Endodermal cell (in vitro differentiated cells): ENCODE measurements at regions not wholly inside any gene's neighbourhood (a gene's known extent, or its start where the extent isn't known, plus 50 kb on each side); places are given as distances from the start of the nearest gene placed in this dataset.

ENCODE experiments used
- DNase-seq: peaks from one replicate; pipeline ENCODE4 v3.0.0-alpha.2; 2017
- H3K27ac ChIP-seq: 2 replicates; pipeline ENCODE4 v1.5.1; 2013; ENCODE audit warnings: mild to moderate bottlenecking, low read depth, low read length, moderate library complexity
- H3K27me3 ChIP-seq: 2 replicates; pipeline ENCODE4 v1.6.1; 2013; ENCODE audit warnings: mild to moderate bottlenecking, low read length, moderate library complexity; ENCODE audit not compliant: insufficient read depth, control insufficient read depth, poor library complexity, severe bottlenecking
- H3K36me3 ChIP-seq: 2 replicates; pipeline ENCODE4 v1.7.0; 2013; ENCODE audit warnings: mild to moderate bottlenecking, low read length, moderate library complexity; ENCODE audit not compliant: control insufficient read depth, insufficient read depth
- H3K4me1 ChIP-seq: one replicate; pipeline ENCODE4 v1.7.0; 2013; ENCODE audit warnings: low read length; ENCODE audit not compliant: control insufficient read depth, insufficient read depth
- H3K4me3 ChIP-seq: 2 replicates; pipeline ENCODE4 v1.5.1; 2013; ENCODE audit warnings: mild to moderate bottlenecking, low read length, moderate library complexity
- H3K9ac ChIP-seq: 2 replicates; pipeline ENCODE4 v1.6.1; 2013; ENCODE audit warnings: mild to moderate bottlenecking, low read length, moderate library complexity; ENCODE audit not compliant: poor library complexity, severe bottlenecking; ENCODE audit errors: extremely low read depth
- H3K9me3 ChIP-seq: 2 replicates; pipeline ENCODE4 v1.6.1; 2013; ENCODE audit warnings: mild to moderate bottlenecking, low read length, moderate library complexity; ENCODE audit not compliant: control insufficient read depth
- H3K27ac Mint-ChIP-seq: 2 replicates; pipeline ENCODE4 v1.8.0; 2020; ENCODE audit warnings: mixed read lengths
- H3K27me3 Mint-ChIP-seq: 2 replicates; pipeline ENCODE4 v1.8.0; 2021; ENCODE audit warnings: mild to moderate bottlenecking, mixed read lengths; ENCODE audit not compliant: insufficient read depth
- H3K36me3 Mint-ChIP-seq: 2 replicates; pipeline ENCODE4 v1.8.0; 2020; ENCODE audit warnings: low read depth, mixed read lengths
- H3K4me1 Mint-ChIP-seq: 2 replicates; pipeline ENCODE4 v1.8.0; 2020; ENCODE audit warnings: mixed read lengths
- H3K4me3 Mint-ChIP-seq: 2 replicates; pipeline ENCODE4 v1.8.0; 2020; ENCODE audit warnings: mild to moderate bottlenecking, moderate library complexity, mixed read lengths
- H3K9me3 Mint-ChIP-seq: 2 replicates; pipeline ENCODE4 v1.8.0; 2020; ENCODE audit warnings: mild to moderate bottlenecking, mixed read lengths
- WGBS, 2 experiments: methylation state at CpG; one replicate each; pipeline versions ENCODE4 v1.1.5 to v1.1.7; 2013; ENCODE audit warnings: missing lambda C conversion rate in 2 of 2, mixed read lengths in 1 of 2; ENCODE audit not compliant: insufficient coverage in 1 of 2, insufficient read length in 1 of 2; 5-methylcytosine and 5-hydroxymethylcytosine counted together
- TF ChIP-seq, protein P1 (sequence below): fragments of 200-600 bp; sonication (generic); conservative IDR thresholded peaks from 2 replicates; pipeline ENCODE4 v1.5.0; 2021; ENCODE audit warnings: antibody characterized with exemption, mild to moderate bottlenecking

- Mint-ChIP-seq H3K27ac (no peak overlapping the region), H3K4me1 (peaks cover 3% of the 10 kb centered on the region), H3K27me3 (peaks cover 2% of the 10 kb centered on the region), H3K4me3 (no peak overlapping the region), H3K36me3 (no peaks in the 10 kb centered on the region), H3K9me3 (peaks cover 14% of the 10 kb centered on the region)
- H3K4me1 ChIP-seq: no peaks in the 10 kb centered on the region
- WGBS, 2 experiments: 86 to 100% methylated on average over 2 of the region's 2 CpGs
- no peak overlapping the region for H3K27ac ChIP-seq
- DNase-seq: no peak
- TF ChIP-seq, protein P1, sequence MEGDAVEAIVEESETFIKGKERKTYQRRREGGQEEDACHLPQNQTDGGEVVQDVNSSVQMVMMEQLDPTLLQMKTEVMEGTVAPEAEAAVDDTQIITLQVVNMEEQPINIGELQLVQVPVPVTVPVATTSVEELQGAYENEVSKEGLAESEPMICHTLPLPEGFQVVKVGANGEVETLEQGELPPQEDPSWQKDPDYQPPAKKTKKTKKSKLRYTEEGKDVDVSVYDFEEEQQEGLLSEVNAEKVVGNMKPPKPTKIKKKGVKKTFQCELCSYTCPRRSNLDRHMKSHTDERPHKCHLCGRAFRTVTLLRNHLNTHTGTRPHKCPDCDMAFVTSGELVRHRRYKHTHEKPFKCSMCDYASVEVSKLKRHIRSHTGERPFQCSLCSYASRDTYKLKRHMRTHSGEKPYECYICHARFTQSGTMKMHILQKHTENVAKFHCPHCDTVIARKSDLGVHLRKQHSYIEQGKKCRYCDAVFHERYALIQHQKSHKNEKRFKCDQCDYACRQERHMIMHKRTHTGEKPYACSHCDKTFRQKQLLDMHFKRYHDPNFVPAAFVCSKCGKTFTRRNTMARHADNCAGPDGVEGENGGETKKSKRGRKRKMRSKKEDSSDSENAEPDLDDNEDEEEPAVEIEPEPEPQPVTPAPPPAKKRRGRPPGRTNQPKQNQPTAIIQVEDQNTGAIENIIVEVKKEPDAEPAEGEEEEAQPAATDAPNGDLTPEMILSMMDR: peak; percentile 28
- H3K27me3 ChIP-seq: no peaks in the 10 kb centered on the region
- no peak overlapping the region for H3K4me3 ChIP-seq
- peaks cover 12% of the 10 kb centered on the region for H3K9me3 ChIP-seq
- H3K9ac ChIP-seq: no peak overlapping the region
- H3K36me3 ChIP-seq: no peaks in the 10 kb centered on the region
These were observed 445.8 kb upstream of the RGPD4 start for GRCh38 chr2:107380912-107381311.

DNA sequence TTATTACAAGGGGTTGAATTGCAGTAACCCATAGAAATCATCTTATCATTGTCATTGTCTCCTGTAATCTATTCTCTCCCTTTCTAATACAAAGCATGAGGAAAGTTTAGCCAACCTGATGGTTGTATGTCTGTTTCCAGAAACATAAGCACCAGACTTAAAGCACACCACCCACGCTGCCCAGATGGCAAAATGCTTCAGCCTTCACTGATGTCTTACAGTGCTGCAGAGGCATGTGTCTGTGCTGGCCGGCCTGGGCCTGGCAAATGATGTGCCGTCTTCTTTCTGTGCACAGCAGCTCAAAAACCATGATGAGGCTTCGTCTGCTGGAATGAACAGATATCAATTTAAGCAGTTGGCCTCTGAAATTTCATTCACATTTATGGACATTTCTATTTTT is 443.0 kb upstream of the RGPD4 start:
- Mint-ChIP-seq H3K36me3 (no peaks in the 10 kb centered on the region), H3K27me3 (peaks cover 2% of the 10 kb centered on the region), H3K9me3 (peaks cover 24% of the 10 kb centered on the region), H3K27ac (no peak overlapping the region), H3K4me3 (no peak overlapping the region), H3K4me1 (peaks cover 3% of the 10 kb centered on the region)
- Histone ChIP-seq H3K4me1 (no peaks in the 10 kb centered on the region), H3K9ac (no peak overlapping the region), H3K36me3 (no peaks in the 10 kb centered on the region), H3K4me3 (no peak overlapping the region), H3K9me3 (peaks cover 25% of the 10 kb centered on the region), H3K27ac (no peak overlapping the region), H3K27me3 (no peaks in the 10 kb centered on the region)
- 87 to 93% methylated on average over 3 to 4 of the region's 4 CpGs for WGBS, 2 experiments
- DNase-seq: no peak
- TF ChIP-seq, protein P1: no peak

GRCh38 chr2:107384422-107384821 is 442.3 kb upstream of the RGPD4 start:
- DNase-seq: no peak
- Histone ChIP-seq H3K27ac (no peak overlapping the region), H3K4me3 (no peak overlapping the region), H3K9ac (no peak overlapping the region), H3K9me3 (peaks cover 25% of the 10 kb centered on the region), H3K4me1 (no peaks in the 10 kb centered on the region), H3K27me3 (no peaks in the 10 kb centered on the region), H3K36me3 (no peaks in the 10 kb centered on the region)
- no peak overlapping the region for H3K4me3 Mint-ChIP-seq
- H3K27ac Mint-ChIP-seq: no peak overlapping the region
- 74 to 95% methylated on average over 2 of the region's 2 CpGs for WGBS, 2 experiments
- H3K4me1 Mint-ChIP-seq: peaks cover 8% of the 10 kb centered on the region
- H3K9me3 Mint-ChIP-seq: peaks cover 28% of the 10 kb centered on the region
- no peaks in the 10 kb centered on the region for H3K36me3 Mint-ChIP-seq
- TF ChIP-seq, protein P1: no peak
- peaks cover 2% of the 10 kb centered on the region for H3K27me3 Mint-ChIP-seq
